HG03097 (cell line): ENCODE measurements at regions not wholly inside any gene's neighbourhood (a gene's known extent, or its start where the extent isn't known, plus 50 kb on each side); places are given as distances from the start of the nearest gene placed in this dataset.
"Not testable (repeated sequence)": the region's sequence is repeated elsewhere in the genome, so short reads cannot be mapped to it uniquely, and the experiment has no call there.

ENCODE experiments used
- ATAC-seq: cut with Tn5 transposase; IDR thresholded peaks from one replicate; pipeline ENCODE4 v1.9.1; 2021; ENCODE audit not compliant: unreplicated experiment, low FRiP score

- no peak for ATAC-seq
These were observed 697.4 kb upstream of the NXPH2 start for GRCh38 chr2:139477618-139478017.

GRCh38 chr2:139469985-139470384 lies 689.8 kb upstream of the NXPH2 start:
- ATAC-seq: no peak

- ATAC-seq: no peak
These were observed 685.6 kb upstream of the NXPH2 start for GRCh38 chr2:139465789-139466188.

- no peak for ATAC-seq
These were observed 677.7 kb upstream of the NXPH2 start for GRCh38 chr2:139457873-139458272.

- no peak for ATAC-seq
These were observed 674.1 kb upstream of the NXPH2 start for GRCh38 chr2:139454251-139454650.

GRCh38 chr2:139439100-139439499 lies 658.9 kb upstream of the NXPH2 start:
- ATAC-seq: no peak

GRCh38 chr2:139438478-139438877 lies 658.3 kb upstream of the NXPH2 start:
- ATAC-seq: no peak

- no peak for ATAC-seq
These were observed 647.0 kb upstream of the NXPH2 start for GRCh38 chr2:139427164-139427563.

- no peak for ATAC-seq
These were observed 643.9 kb upstream of the NXPH2 start for GRCh38 chr2:139424101-139424500.

GRCh38 chr2:139411236-139411635 lies 631.0 kb upstream of the NXPH2 start:
- ATAC-seq: no peak

- ATAC-seq: not testable (repeated sequence)
These were observed 630.6 kb upstream of the NXPH2 start for GRCh38 chr2:139410833-139411174.

GRCh38 chr2:139410147-139410832 lies 630.1 kb upstream of the NXPH2 start:
- ATAC-seq: not testable (repeated sequence)

GRCh38 chr2:139409212-139409611 lies 629.0 kb upstream of the NXPH2 start:
- ATAC-seq: no peak

- no peak for ATAC-seq
These were observed 623.8 kb upstream of the NXPH2 start for GRCh38 chr2:139403948-139404347.

- ATAC-seq: no peak
These were observed 614.6 kb upstream of the NXPH2 start for GRCh38 chr2:139394801-139395200.

- no peak for ATAC-seq
These were observed 609.2 kb upstream of the NXPH2 start for GRCh38 chr2:139389391-139389790.

GRCh38 chr2:139386401-139386800 lies 606.2 kb upstream of the NXPH2 start:
- ATAC-seq: no peak

- no peak for ATAC-seq
These were observed 603.3 kb upstream of the NXPH2 start for GRCh38 chr2:139383532-139383931.

GRCh38 chr2:139380051-139380450 lies 599.9 kb upstream of the NXPH2 start:
- no peak for ATAC-seq

GRCh38 chr2:139378373-139378772 lies 598.2 kb upstream of the NXPH2 start:
- no peak for ATAC-seq

GRCh38 chr2:139374296-139374850 lies 594.2 kb upstream of the NXPH2 start:
- no peak for ATAC-seq
